CD4-positive, alpha-beta T cell (primary cell): ENCODE measurements at regions not wholly inside any gene's neighbourhood (a gene's known extent, or its start where the extent isn't known, plus 50 kb on each side); places are given as distances from the start of the nearest gene placed in this dataset.
A peak's percentile ranks its signal among the peaks of the same experiment; 100 is the strongest.

ENCODE experiments used
- ATAC-seq: fragments of 200-7000 bp; cut with Tn5 transposase; one replicate; pipeline ENCODE4 v1.10.0; 2022; ENCODE audit warnings: mild to moderate bottlenecking; ENCODE audit not compliant: poor library complexity
- CTCF ChIA-PET: fragments of 350-600 bp; sonication (Branson Sonifier 250); formaldehyde crosslinking; loops from one replicate; lab custom pipeline; 2021; ENCODE audit warnings: antibody characterized with exemption, inconsistent platforms; lab: Charles Lee
- POLR2A ChIA-PET: fragments of 350-600 bp; sonication (Branson Sonifier 250); formaldehyde crosslinking; loops from one replicate; lab custom pipeline; 2021; ENCODE audit warnings: antibody characterized with exemption, inconsistent platforms; lab: Charles Lee
- DNase-seq, 14 experiments: peaks; one replicate each; pipeline ENCODE4 v3.0.0-alpha.2; 2013 to 2020; ENCODE audit warnings: mixed read lengths in 2 of 14
- H3K27ac ChIP-seq, 2 donors: one replicate each; pipeline versions ENCODE4 v1.5.1 to v1.7.0; 2013; ENCODE audit warnings: low read length in 2 of 2, low read depth in 1 of 2, mild to moderate bottlenecking in 1 of 2
- H3K27me3 ChIP-seq, 2 experiments: 1 replicate in 1 of 2; 2 replicates in 1 of 2; pipeline versions ENCODE4 v1.6.1 to v1.7.0; 2013; ENCODE audit warnings: low read length in 2 of 2, control low read depth in 1 of 2, mild to moderate bottlenecking in 1 of 2, moderate library complexity in 1 of 2; ENCODE audit not compliant: insufficient read depth in 2 of 2, control insufficient read depth in 1 of 2
- H3K36me3 ChIP-seq: one replicate; pipeline ENCODE4 v1.6.1; 2013; ENCODE audit warnings: low read length, control low read depth; ENCODE audit not compliant: insufficient read depth
- H3K4me1 ChIP-seq: one replicate; pipeline ENCODE4 v1.6.1; 2013; ENCODE audit warnings: low read length, control low read depth; ENCODE audit not compliant: insufficient read depth
- H3K4me3 ChIP-seq: one replicate; pipeline ENCODE4 v1.5.1; 2013; ENCODE audit warnings: mild to moderate bottlenecking, low read length, moderate library complexity
- H3K9me3 ChIP-seq, 2 experiments: 1 replicate in 1 of 2; 2 replicates in 1 of 2; pipeline versions ENCODE4 v1.6.1 to v1.7.0; 2013; ENCODE audit warnings: low read length in 2 of 2, mild to moderate bottlenecking in 2 of 2, control low read depth in 1 of 2, moderate library complexity in 1 of 2; ENCODE audit not compliant: control insufficient read depth in 1 of 2, insufficient read depth in 1 of 2
- H3K27ac Mint-ChIP-seq: one replicate; pipeline ENCODE4 v1.8.0; 2020; ENCODE audit warnings: mixed read lengths
- H3K27me3 Mint-ChIP-seq: one replicate; pipeline ENCODE4 v1.8.0; 2021; ENCODE audit warnings: mixed read lengths
- H3K36me3 Mint-ChIP-seq: one replicate; pipeline ENCODE4 v1.8.0; 2021; ENCODE audit warnings: low read depth, mixed read lengths
- H3K4me1 Mint-ChIP-seq: one replicate; pipeline ENCODE4 v1.8.0; 2021; ENCODE audit warnings: low read depth, mixed read lengths
- H3K4me3 Mint-ChIP-seq: one replicate; pipeline ENCODE4 v1.8.0; 2020; ENCODE audit warnings: mild to moderate bottlenecking, mixed read lengths
- H3K9me3 Mint-ChIP-seq: one replicate; pipeline ENCODE4 v1.8.0; 2020; ENCODE audit warnings: mixed read lengths
- intact Hi-C, 2 experiments: fragments of 100-400 bp; cut with DNase I in 1 of 2; cut with micrococcal nuclease in 1 of 2; formaldehyde crosslinking; loops; one replicate each; pipeline versions ENCODE4 v1.15.1 to v1.9.0; 2023 to 2025; cut with DNase I, micrococcal nuclease
- TF ChIP-seq, protein P1 (sequence below): fragments of 200-600 bp; IDR thresholded peaks from one replicate; pipeline ENCODE4 v1.8.0; 2022; ENCODE audit warnings: antibody characterized with exemption, mild to moderate bottlenecking

- Mint-ChIP-seq H3K27ac (no peak overlapping the region), H3K4me3 (no peak overlapping the region), H3K4me1 (no peaks in the 10 kb centered on the region), H3K9me3 (no peaks in the 10 kb centered on the region), H3K36me3 (no peaks in the 10 kb centered on the region), H3K27me3 (no peaks in the 10 kb centered on the region)
- intact Hi-C loops: loop anchor here in 1 of 2 experiments (10.0 kb wide), 1 partner anchor 393 kb away; no protein-coding TSS in a partner anchor
- DNase-seq: no peak
- Histone ChIP-seq H3K9me3 (no peaks in the 10 kb centered on the region), H3K4me1 (no peaks in the 10 kb centered on the region), H3K27me3 (no peaks in the 10 kb centered on the region), H3K4me3 (no peak overlapping the region), H3K27ac (no peak overlapping the region), H3K36me3 (no peaks in the 10 kb centered on the region)
- POLR2A ChIA-PET: no interaction called here
- TF ChIP-seq, protein P1, sequence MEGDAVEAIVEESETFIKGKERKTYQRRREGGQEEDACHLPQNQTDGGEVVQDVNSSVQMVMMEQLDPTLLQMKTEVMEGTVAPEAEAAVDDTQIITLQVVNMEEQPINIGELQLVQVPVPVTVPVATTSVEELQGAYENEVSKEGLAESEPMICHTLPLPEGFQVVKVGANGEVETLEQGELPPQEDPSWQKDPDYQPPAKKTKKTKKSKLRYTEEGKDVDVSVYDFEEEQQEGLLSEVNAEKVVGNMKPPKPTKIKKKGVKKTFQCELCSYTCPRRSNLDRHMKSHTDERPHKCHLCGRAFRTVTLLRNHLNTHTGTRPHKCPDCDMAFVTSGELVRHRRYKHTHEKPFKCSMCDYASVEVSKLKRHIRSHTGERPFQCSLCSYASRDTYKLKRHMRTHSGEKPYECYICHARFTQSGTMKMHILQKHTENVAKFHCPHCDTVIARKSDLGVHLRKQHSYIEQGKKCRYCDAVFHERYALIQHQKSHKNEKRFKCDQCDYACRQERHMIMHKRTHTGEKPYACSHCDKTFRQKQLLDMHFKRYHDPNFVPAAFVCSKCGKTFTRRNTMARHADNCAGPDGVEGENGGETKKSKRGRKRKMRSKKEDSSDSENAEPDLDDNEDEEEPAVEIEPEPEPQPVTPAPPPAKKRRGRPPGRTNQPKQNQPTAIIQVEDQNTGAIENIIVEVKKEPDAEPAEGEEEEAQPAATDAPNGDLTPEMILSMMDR: no peak
- CTCF ChIA-PET: no interaction called here
- no peak for ATAC-seq
Measured at GRCh38 chr6:130288065-130288464, 65.3 kb upstream of the SAMD3 start.

DNA sequence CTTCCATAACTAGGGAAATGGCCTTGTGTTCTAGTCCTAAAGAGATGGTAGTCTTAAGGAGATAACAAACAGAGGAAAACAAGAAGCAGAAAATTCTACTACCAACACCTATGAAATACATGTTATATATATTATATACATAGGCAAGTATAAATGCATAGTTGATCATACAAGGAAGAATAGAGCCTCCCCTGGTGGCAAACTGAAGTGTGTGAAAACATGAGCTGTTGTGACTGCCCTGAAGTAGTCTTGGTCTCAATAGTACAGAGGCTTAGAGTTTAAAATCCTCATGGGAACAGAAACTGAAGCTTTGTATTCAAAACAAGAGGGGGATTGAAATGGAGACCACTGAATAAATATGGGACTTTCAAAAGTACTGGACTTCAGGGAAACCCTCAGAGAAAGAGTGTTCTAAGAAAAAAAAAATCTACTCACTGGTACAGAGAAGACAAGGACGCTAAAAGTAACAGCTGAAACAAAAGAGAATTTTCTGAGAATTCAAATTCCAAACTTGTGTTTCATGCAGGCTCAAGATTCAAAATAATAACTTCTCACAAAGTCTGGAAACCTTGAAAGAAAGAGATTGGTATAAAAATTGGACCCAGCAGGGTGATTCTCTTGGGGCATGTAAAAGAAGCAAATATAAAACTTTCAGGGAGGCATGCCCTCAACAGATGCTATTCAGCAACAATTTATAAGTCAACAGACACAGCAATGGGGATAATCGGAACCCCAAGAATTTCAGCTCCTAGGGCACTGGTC is 59.7 kb upstream of the SAMD3 start:
- Mint-ChIP-seq H3K9me3 (no peaks in the 10 kb centered on the region), H3K36me3 (peaks cover 6% of the 10 kb centered on the region), H3K27me3 (no peaks in the 10 kb centered on the region), H3K4me1 (peaks cover 9% of the 10 kb centered on the region), H3K4me3 (no peak overlapping the region), H3K27ac (no peak overlapping the region)
- Histone ChIP-seq H3K27ac (no peak overlapping the region), H3K4me3 (no peak overlapping the region), H3K9me3 (no peaks in the 10 kb centered on the region), H3K36me3 (no peaks in the 10 kb centered on the region), H3K4me1 (peaks cover 6% of the 10 kb centered on the region), H3K27me3 (no peaks in the 10 kb centered on the region)
- ChIA-PET POLR2A (interaction anchor here (0.6 to 1.2 kb wide), 3 partner anchors 59 to 148 kb away, joined by 3 to 4 read pairs (median 3); no protein-coding TSS in a partner anchor), CTCF (interaction anchor here (0.6 to 1.2 kb wide), 3 partner anchors 234 to 247 kb away, joined by 3 read pairs; no protein-coding TSS in a partner anchor)
- intact Hi-C loops: loop anchor here (1.0 to 10.0 kb wide), 6 partner anchors 145 to 388 kb away; no protein-coding TSS in a partner anchor
- TF ChIP-seq, protein P1: peak; percentile 57
- peak in 6 of 14 experiments; percentile 11 to 73 (median 53) for DNase-seq
- ATAC-seq: peak; percentile 62

DNA sequence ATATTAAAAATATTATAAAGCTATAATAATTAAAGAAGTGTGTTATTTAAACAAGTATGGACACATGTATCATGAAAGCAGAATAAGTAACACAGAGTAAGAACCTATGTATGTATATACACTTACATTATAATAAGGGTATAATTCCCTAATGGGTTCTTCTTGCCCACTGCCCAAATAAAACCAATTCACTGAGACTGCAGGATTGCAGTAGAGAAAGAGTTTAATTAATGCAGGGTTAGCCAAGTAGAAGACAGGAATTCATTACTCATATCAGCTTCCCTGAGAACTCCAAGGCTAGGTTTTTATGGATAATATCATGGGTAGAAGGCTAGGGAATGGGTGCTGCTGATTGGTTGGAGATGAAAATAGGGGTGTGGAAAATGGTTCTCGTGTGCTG is 53.8 kb upstream of the SAMD3 start:
- Mint-ChIP-seq H3K27me3 (no peaks in the 10 kb centered on the region), H3K4me1 (no peaks in the 10 kb centered on the region), H3K27ac (no peak overlapping the region), H3K4me3 (no peak overlapping the region), H3K9me3 (peaks cover 15% of the 10 kb centered on the region), H3K36me3 (peaks cover 29% of the 10 kb centered on the region)
- no peaks in the 10 kb centered on the region for H3K36me3 ChIP-seq
- POLR2A ChIA-PET: no interaction called here
- CTCF ChIA-PET: no interaction called here
- H3K27ac ChIP-seq: no peak overlapping the region
- DNase-seq (no peak), ATAC-seq (no peak)
- no peaks in the 10 kb centered on the region for H3K4me1 ChIP-seq
- TF ChIP-seq, protein P1: no peak
- H3K27me3 ChIP-seq: no peaks in the 10 kb centered on the region
- intact Hi-C loops: no loop called here
- no peak overlapping the region for H3K4me3 ChIP-seq
- peaks cover 4 to 32% of the 10 kb centered on the region in 2 experiments for H3K9me3 ChIP-seq
